HEK293T (cell line): ENCODE measurements at regions not wholly inside any gene's neighbourhood (a gene's known extent, or its start where the extent isn't known, plus 50 kb on each side); places are given as distances from the start of the nearest gene placed in this dataset.

ENCODE experiments used
- ARNT ChIP-seq: fragments of 450-650 bp; IDR thresholded peaks from 2 replicates; pipeline ENCODE4 v1.6.1; 2017; ENCODE audit warnings: mild to moderate bottlenecking
- BHLHE40 ChIP-seq: fragments of 450-650 bp; IDR thresholded peaks from 2 replicates; pipeline ENCODE4 v1.6.1; 2016; ENCODE audit warnings: mild to moderate bottlenecking, moderate library complexity, borderline replicate concordance
- CTBP1 ChIP-seq: fragments of 450-650 bp; IDR thresholded peaks from 2 replicates; pipeline ENCODE4 v1.6.1; 2016; ENCODE audit warnings: borderline replicate concordance
- ELF4 ChIP-seq: fragments of 450-650 bp; IDR thresholded peaks from 2 replicates; pipeline ENCODE4 v1.6.1; 2017; ENCODE audit warnings: antibody characterized with exemption
- FOXA1 ChIP-seq: fragments of 450-650 bp; IDR thresholded peaks from 2 replicates; pipeline ENCODE4 v1.6.1; 2016; ENCODE audit warnings: mild to moderate bottlenecking
- FOXK2 ChIP-seq: fragments of 450-650 bp; IDR thresholded peaks from 2 replicates; pipeline ENCODE4 v1.6.1; 2016; ENCODE audit warnings: mild to moderate bottlenecking
- FOXM1 ChIP-seq: fragments of 450-650 bp; IDR thresholded peaks from 2 replicates; pipeline ENCODE4 v1.6.1; 2017; ENCODE audit warnings: mild to moderate bottlenecking, borderline replicate concordance
- HDGF ChIP-seq: fragments of 450-650 bp; IDR thresholded peaks from 2 replicates; pipeline ENCODE4 v1.6.1; 2017; ENCODE audit warnings: antibody characterized with exemption, borderline replicate concordance
- NFRKB ChIP-seq: fragments of 450-650 bp; IDR thresholded peaks from 2 replicates; pipeline ENCODE4 v1.6.1; 2016; ENCODE audit warnings: mild to moderate bottlenecking, moderate library complexity
- SP1 ChIP-seq: fragments of 450-650 bp; IDR thresholded peaks from 2 replicates; pipeline ENCODE4 v1.6.1; 2017
- SUZ12 ChIP-seq: fragments of 450-650 bp; IDR thresholded peaks from 2 replicates; pipeline ENCODE4 v1.6.1; 2016; ENCODE audit warnings: mild to moderate bottlenecking
- TARDBP ChIP-seq: fragments of 450-650 bp; IDR thresholded peaks from 2 replicates; pipeline ENCODE4 v1.6.1; 2016
- ZNF384 ChIP-seq: fragments of 450-650 bp; IDR thresholded peaks from 2 replicates; pipeline ENCODE4 v1.6.1; 2016
- TF ChIP-seq, protein P1 (sequence below): fragments of 450-650 bp; IDR thresholded peaks from 2 replicates; pipeline ENCODE4 v1.6.1; 2016

DNA sequence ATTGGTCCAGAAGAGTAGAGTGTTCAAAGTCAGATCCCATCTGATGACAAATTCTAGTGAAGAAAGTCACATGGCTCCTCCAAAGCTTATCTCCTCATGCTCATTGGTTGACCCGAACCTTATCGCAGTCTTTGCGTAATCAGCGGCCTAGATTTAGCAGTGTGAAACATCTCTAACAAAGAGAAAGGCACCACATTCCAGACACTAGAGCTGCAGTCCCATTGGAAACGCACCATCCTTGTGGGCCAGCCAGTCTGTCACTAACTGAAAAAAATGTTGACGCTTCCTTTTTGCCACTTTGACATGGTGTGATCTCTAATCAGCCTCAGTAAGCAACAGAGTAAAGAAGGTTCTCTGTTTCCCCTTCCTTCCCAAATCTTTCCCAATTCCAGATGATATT, 458.0 kb upstream of the WWC1 start:
- TF ChIP-seq FOXM1 (no peak), ZNF384 (no peak), SUZ12 (no peak), SP1 (no peak), NFRKB (no peak), ELF4 (no peak), BHLHE40 (no peak), FOXK2 (no peak), CTBP1 (no peak), HDGF (no peak), FOXA1 (no peak), TARDBP (no peak), ARNT (no peak)
- TF ChIP-seq, protein P1, sequence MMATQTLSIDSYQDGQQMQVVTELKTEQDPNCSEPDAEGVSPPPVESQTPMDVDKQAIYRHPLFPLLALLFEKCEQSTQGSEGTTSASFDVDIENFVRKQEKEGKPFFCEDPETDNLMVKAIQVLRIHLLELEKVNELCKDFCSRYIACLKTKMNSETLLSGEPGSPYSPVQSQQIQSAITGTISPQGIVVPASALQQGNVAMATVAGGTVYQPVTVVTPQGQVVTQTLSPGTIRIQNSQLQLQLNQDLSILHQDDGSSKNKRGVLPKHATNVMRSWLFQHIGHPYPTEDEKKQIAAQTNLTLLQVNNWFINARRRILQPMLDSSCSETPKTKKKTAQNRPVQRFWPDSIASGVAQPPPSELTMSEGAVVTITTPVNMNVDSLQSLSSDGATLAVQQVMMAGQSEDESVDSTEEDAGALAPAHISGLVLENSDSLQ: no peak
